Coronary artery (tissue), 2 donors: ENCODE measurements at regions not wholly inside any gene's neighbourhood (a gene's known extent, or its start where the extent isn't known, plus 50 kb on each side); places are given as distances from the start of the nearest gene placed in this dataset.

Experiments
- DNase-seq: peaks from one replicate; pipeline ENCODE4 v3.0.0-alpha.2; 2017; ENCODE audit warnings: low spot score
- H3K27ac ChIP-seq, 2 donors: fragments of 200-600 bp; sonication (generic); one replicate each; pipeline ENCODE4 v1.5.1; 2016 to 2019
- H3K4me3 ChIP-seq: fragments of 200-600 bp; sonication (generic); 2 replicates; pipeline ENCODE4 v1.5.1; 2016; ENCODE audit warnings: mild to moderate bottlenecking, moderate library complexity
- TF ChIP-seq, protein P1 (sequence below): fragments of 200-600 bp; sonication (generic); IDR thresholded peaks from one replicate; pipeline ENCODE4 v1.5.1; 2019; ENCODE audit warnings: antibody characterized with exemption

DNA sequence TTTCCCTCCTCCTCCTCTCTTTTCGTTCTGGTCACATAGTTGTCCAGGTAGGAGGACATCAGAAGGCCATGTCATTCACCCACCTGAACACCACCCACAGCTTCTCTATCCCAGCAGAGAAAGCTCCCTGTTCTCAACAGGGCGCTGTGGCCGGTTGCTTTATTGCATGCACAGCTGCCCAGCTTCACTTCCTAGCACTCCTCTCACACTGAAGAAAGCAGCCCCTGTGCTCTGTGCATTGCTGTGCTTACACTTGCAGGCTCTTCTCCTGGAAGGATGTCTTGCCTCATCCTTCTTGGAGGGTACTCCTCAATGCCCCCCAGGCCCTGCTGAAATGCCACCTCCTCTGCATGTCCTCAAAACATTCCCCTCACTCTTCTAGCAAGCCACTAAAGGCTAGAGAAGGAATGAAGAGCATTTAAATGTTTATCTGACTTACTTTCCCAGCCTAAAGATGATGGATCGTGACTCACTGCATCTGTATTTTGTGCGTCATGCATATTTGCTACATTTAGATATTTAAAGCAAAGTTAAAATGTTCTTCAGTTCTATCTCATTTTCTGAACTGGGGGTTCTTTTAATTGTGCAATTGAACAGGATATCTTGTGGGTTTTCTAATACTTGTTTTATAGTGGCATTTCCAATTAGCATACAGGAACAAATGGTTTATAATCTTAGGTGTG is 186.4 kb upstream of the PUDP start:
- no peak for DNase-seq
- TF ChIP-seq, protein P1, sequence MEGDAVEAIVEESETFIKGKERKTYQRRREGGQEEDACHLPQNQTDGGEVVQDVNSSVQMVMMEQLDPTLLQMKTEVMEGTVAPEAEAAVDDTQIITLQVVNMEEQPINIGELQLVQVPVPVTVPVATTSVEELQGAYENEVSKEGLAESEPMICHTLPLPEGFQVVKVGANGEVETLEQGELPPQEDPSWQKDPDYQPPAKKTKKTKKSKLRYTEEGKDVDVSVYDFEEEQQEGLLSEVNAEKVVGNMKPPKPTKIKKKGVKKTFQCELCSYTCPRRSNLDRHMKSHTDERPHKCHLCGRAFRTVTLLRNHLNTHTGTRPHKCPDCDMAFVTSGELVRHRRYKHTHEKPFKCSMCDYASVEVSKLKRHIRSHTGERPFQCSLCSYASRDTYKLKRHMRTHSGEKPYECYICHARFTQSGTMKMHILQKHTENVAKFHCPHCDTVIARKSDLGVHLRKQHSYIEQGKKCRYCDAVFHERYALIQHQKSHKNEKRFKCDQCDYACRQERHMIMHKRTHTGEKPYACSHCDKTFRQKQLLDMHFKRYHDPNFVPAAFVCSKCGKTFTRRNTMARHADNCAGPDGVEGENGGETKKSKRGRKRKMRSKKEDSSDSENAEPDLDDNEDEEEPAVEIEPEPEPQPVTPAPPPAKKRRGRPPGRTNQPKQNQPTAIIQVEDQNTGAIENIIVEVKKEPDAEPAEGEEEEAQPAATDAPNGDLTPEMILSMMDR: no peak
- no peak overlapping the region for H3K4me3 ChIP-seq
- peak overlapping the region in 1 of 2 donors; percentile 58 for H3K27ac ChIP-seq

DNA sequence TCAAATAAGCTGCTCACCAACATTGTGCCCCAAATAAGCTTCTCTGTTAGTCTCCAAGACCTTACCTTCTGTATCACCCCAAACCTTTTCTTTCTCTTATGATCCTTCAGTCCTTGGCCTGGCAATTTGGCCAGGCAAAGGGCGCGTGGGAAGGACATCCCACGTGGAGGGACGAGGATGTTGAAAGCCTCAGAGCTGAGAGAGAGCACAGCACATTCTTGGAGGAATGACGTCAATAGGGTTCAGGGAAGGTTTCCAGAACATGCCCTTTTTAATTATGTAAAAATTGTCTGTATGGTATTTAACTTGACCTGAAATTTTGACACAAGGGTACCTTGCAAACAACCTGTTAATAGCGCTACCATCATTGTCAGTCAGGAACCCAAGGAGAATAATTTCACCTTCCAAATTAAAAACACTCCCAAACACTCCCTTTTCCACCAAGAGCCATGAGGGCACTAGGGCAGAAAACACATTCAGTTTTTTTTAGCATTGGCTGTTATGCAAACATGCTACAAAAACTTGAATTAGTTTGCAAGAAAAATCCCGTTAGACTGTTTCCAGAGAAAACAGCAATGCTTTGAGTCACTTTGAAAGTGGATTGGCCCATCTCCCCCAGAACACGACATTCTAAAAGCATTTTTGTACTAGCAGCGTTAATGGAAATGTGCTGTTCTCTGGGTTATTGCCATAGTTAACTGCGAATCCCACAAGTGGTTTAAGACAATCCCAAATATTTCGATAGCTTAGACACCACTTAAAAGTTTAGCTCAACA is 183.2 kb upstream of the PUDP start:
- TF ChIP-seq, protein P1: no peak
- DNase-seq: no peak
- no peak overlapping the region for H3K4me3 ChIP-seq
- H3K27ac ChIP-seq: peak overlapping the region; percentile 42 to 76

DNA sequence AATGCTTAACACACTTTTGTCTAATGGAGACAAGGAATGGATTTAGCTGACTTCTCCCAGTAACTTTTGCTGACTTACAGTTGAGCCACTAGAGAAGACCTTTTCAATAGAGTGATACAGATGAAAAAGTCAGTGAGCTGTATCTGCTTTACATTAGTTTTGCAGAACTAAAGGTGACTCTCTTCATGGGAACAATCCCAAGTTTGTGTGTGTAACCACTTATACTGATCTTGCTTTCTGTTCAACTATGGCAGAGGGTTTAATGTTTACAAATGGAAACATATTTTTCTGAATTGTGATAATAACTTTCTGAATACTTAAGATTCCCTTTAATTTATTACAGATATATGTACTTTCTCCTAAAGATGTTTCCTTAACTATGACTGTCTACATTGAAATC is 182.6 kb upstream of the PUDP start:
- DNase-seq: no peak
- Histone ChIP-seq H3K4me3 (no peak overlapping the region), H3K27ac (peak overlapping the region; percentile 32 to 76)
- TF ChIP-seq, protein P1: no peak

DNA sequence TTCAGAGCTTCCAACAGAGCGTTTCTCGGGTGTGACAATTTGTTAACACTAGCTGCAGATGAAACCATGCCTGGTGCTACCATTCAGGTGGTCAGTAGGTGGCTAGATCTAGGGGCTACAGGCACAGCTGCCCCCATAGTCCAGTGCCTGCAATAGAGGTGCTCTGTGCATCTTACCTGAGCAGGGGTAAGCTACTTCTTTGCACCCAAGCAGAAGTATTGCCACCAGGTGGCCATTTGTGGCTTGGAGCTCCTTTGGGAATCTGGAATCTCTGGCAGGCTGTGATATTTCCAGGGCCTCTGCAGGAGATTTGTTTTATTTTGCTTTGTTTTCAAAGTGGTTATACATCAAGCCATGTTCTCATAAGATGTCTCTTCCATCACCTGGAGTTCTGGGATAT is 170.7 kb upstream of the PUDP start:
- H3K27ac ChIP-seq: no peak overlapping the region
- no peak overlapping the region for H3K4me3 ChIP-seq
- DNase-seq: no peak
- TF ChIP-seq, protein P1: no peak

DNA sequence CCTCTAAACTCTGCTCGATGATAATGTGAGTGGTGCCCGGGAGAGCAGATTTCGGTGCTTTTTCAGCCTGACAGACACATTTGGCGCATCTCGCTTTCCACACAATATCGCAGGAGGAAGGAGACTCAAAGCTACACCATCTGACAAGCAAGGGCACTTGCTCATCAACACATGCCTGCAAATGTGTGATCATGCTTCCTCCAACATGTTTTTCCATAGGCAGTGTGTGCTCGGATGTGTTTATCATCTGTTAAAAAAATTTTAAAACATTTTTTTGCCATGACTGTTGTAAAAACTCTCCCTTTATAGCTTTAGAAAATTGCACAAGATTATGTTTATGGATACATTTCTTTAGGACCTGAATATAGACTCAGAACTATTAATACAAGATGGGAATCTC is 170.3 kb upstream of the PUDP start:
- Histone ChIP-seq H3K4me3 (no peak overlapping the region), H3K27ac (no peak overlapping the region)
- DNase-seq: no peak
- TF ChIP-seq, protein P1: no peak

DNA sequence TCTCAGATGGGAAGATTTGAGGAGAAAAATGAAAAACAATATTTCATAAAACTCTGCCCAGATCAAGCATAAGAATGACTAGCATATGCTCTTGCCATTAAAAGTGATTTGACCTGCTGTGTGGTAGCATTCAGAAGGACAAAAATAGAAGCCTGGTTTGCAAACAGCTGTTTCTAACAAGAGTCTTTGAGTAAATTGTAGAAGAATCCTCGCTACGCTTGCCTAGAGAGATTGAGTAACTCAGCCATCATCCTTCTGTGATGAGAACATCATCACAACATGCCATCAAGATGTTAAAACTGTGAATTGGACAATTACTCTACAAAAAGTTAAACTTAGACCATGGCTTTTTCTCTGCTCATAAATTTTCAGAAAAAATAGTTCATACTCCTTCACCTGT is 168.9 kb upstream of the PUDP start:
- no peak for DNase-seq
- Histone ChIP-seq H3K4me3 (no peak overlapping the region), H3K27ac (no peak overlapping the region)
- TF ChIP-seq, protein P1: no peak

DNA sequence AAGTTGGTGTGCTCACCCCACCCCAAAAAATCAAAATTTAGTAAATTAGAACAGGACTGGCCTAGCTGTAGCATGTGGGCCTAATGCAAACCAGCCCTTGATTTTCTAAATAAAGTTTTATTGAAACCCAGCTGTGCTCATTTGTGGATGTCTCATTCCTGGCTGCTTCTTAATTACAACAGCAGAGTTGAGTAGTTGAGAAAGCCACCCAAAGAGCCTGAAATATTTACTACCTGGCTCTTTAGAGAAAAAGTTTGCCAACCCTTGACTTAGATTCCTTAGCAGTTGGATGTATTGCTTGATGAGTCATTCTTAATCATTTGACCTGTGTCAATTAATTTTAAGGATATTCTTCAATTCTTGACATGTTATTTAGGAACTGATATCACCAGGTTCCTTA is 168.3 kb upstream of the PUDP start:
- TF ChIP-seq, protein P1: no peak
- H3K4me3 ChIP-seq: no peak overlapping the region
- H3K27ac ChIP-seq: no peak overlapping the region
- no peak for DNase-seq
